ENCODE measurements at regions not wholly inside any gene's neighbourhood (a gene's known extent, or its start where the extent isn't known, plus 50 kb on each side); places are given as distances from the start of the nearest gene placed in this dataset.
"Not testable (repeated sequence)": the region's sequence is repeated elsewhere in the genome, so short reads cannot be mapped to it uniquely, and the experiment has no call there.

GRCh38 chr13:87878706-87879105 is 207.5 kb downstream of the SLITRK5 start:
- no peak for DNase-seq

DNA sequence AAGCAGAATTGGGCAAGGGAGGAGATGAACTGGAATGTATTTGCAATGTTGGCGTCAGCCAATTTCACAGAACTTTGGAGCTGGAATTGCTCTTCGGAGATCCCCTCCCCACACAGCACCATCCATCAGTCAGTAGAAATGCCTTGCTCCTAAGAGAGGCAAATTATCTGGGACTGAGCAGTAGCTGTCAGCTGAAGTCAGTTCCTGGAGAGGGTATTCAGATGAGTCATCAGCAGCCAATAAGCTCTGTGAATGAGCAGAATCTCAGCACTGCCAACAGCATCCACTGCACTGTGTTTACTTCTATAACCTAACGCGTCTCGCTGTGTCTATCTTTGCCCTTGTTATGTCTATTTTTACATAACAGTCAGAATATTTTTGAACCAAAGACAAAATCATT is 213.7 kb downstream of the SLITRK5 start:
- peak; percentile 12 for DNase-seq

- DNase-seq = no peak
Measured at GRCh38 chr13:87887459-87888123, 216.4 kb downstream of the SLITRK5 start.

DNA sequence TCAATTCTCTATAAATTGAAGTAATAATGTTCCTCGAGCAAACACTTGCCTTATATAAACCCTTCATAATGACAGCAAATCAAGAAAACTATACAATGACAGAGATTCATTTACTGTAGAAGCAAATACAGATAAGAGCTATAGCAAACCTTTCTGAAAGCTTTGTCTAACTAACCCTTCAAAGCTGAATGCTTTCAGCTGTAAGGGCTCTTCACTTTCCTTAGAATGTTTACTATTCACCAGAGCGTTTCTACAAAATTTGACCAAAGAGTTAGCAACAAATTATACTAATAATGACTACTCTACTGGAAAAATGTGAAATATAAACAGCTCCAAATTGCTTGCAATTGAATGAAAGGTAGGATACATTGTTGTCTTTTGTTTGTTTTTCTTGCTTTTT is 218.1 kb downstream of the SLITRK5 start:
- peak; percentile 58 for DNase-seq

- DNase-seq = no peak
Measured at GRCh38 chr13:87893186-87893585, 222.0 kb downstream of the SLITRK5 start.

GRCh38 chr13:87894059-87894458 is 222.9 kb downstream of the SLITRK5 start:
- no peak for DNase-seq

GRCh38 chr13:87903553-87903952 is 232.4 kb downstream of the SLITRK5 start:
- DNase-seq = no peak

- no peak for DNase-seq
Measured at GRCh38 chr13:87906411-87906810, 235.2 kb downstream of the SLITRK5 start.

DNA sequence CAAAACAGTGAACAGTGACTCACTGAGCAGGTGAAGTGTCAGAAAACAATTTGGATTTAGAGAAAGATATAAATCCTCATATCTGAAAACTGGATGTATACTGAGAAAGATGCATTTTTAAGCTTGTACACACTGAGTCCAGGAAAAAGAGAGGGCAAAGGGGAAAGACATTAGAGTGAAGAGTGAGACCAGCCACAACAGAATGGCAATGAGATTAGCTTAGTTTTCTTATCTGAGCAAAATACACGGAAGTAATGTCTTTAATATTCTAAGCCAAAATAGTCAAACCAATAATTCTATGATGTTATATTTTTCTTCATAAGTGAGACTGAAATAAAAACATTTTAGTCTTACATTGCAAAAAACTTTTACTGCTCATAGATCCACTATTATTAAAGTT is 236.0 kb downstream of the SLITRK5 start:
- DNase-seq = no peak

- DNase-seq = no peak
Measured at GRCh38 chr13:87919956-87920355, 248.8 kb downstream of the SLITRK5 start.

- DNase-seq = no peak
Measured at GRCh38 chr13:87923753-87924152, 252.6 kb downstream of the SLITRK5 start.

- DNase-seq = no peak
Measured at GRCh38 chr13:87925006-87925405, 253.8 kb downstream of the SLITRK5 start.

DNA sequence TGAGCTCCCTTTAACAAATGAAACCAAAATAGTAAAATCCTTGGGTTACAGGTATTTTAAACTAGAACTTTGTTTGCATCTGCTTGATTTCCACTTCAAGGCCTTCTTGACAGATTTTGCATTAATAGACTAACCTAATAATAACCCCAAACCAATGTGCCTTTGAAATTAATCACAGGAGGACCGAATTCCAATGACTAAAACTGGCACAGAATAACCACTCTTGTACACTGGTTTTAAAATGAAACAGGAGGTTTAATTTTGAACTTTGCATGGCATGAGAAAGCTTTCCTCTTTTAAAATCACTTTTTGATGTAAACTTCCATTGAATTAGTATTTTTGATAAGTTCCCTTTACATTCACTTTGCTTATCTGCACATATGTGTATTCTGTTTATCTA is 269.6 kb downstream of the SLITRK5 start:
- DNase-seq = no peak

GRCh38 chr13:87941226-87941625 is 270.1 kb downstream of the SLITRK5 start:
- no peak for DNase-seq

- DNase-seq = no peak
Measured at GRCh38 chr13:87942205-87942604, 271.0 kb downstream of the SLITRK5 start.

DNA sequence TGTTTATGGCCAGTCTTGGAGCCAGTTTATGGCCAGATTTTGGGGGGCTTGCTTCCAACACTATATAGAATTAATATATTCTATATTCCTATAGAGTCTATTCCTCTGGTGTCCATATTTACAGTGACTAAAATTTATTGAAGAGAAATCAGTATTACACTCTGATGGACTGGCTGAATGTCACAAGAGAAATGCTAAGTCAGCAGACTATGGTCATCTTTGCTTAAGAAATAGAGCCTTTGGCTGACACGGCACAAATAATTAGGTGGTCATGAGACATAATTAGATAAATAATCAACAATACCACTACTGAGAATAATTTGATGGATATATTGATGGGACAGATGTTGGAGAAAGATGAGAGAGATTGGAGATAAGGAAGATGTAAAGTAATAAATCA is 272.9 kb downstream of the SLITRK5 start:
- DNase-seq = no peak

DNA sequence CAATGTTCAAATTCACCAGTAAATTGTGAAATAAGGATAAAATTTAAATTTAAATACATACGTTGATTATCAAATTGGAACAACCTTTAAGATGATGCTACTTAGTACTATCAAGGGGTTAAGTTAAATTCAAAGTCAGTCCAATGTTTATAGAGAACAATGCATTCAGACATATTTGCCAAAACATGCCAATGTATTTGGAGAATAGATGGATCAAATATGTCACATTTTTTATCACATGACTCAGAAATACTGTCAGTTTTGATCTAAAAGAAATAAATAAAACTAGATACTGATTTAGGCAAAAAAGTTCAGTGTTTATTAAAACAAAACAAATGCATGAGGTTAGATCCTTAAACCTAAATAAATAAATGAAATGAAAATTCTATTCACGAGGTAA is 281.2 kb downstream of the SLITRK5 start:
- DNase-seq = no peak

DNA sequence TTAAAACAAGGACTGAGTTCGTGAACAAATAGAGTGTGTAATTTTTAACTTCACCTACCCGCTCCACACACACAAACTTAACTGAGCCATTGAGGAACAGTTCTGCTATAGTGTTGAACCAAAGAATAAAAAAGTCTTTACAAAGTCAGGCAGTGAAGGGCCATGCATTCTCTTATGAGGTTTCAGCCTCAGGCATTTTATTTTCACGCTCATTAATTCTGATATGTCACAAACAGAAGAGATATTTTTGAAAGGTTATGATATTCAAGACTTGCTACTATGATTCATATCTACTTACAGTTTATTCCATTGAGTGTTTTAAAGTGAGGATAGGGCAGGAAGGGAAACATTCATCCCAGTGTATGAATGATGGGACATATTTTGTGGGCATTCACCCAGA is 282.2 kb downstream of the SLITRK5 start:
- no peak for DNase-seq

GRCh38 chr13:87954091-87954490 is 282.9 kb downstream of the SLITRK5 start:
- no peak for DNase-seq

DNA sequence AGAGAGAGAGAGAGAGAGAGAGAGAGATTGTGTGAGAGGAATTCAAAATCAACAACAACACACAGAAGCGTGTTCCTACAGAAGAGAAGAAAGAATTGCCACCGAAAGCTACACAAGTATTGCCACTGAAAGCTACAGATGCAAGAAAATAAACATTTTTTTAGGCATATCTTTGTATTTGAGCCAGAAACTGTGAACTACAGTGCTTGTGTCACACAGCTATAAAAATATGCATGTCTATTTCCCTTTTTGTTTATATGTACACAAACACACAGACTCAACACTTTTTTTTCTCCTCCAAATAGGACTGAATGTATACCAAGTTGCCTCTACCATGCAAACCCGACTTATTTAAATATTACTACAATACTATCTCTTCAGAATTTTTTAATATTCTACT is 290.4 kb downstream of the SLITRK5 start:
- no peak for DNase-seq

- no peak for DNase-seq
Measured at GRCh38 chr13:87972568-87972967, 301.4 kb downstream of the SLITRK5 start.

DNA sequence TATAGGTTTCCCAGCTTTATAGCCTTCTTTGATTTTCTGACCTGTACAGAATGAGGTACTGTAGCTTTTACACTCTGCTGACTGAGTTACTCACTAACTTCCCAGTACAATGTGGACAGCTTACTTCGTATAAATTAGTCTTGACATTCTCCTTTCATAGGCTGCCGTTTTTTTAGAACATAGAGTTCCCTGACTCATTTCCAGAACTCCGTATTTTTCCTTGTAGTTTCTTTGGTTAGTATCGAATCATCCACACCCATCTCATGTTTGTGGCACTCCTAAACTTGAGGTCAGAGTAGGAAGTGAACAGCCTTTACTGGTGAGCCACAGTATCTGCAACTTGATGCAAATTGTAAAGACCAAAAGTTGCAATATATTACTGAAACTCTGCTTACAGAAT is 303.9 kb downstream of the SLITRK5 start:
- DNase-seq = no peak

- not testable (repeated sequence) for DNase-seq
Measured at GRCh38 chr13:87976650-87977049, 305.5 kb downstream of the SLITRK5 start.

GRCh38 chr13:87981416-87981815 is 310.2 kb downstream of the SLITRK5 start:
- no peak for DNase-seq

- no peak for DNase-seq
Measured at GRCh38 chr13:87982400-87982799, 311.2 kb downstream of the SLITRK5 start.

Measured in DMS153 (cell line).